Aorta (tissue), 5 donors: ENCODE measurements at regions not wholly inside any gene's neighbourhood (a gene's known extent, or its start where the extent isn't known, plus 50 kb on each side); places are given as distances from the start of the nearest gene placed in this dataset.

Experiments used
- ATAC-seq: fragments of 200-7000 bp; cut with Tn5 transposase; one replicate; pipeline ENCODE4 v1.9.1; 2022; ENCODE audit warnings: moderate library complexity; ENCODE audit not compliant: low FRiP score
- DNase-seq, 2 donors: peaks; one replicate each; pipeline ENCODE4 v3.0.0-alpha.2; 2020
- H3K27ac ChIP-seq, 2 donors: one replicate each; pipeline ENCODE4 v1.5.1; 2013; ENCODE audit warnings: low read length in 2 of 2, mild to moderate bottlenecking in 2 of 2, moderate library complexity in 2 of 2, control low read depth in 1 of 2, inconsistent platforms in 1 of 2, low read depth in 1 of 2
- H3K27me3 ChIP-seq, 2 donors: one replicate each; pipeline ENCODE4 v1.6.1; 2013; ENCODE audit warnings: control low read depth in 1 of 2, low read length in 1 of 2, mild to moderate bottlenecking in 1 of 2, moderate library complexity in 1 of 2; ENCODE audit not compliant: insufficient read depth in 2 of 2, control insufficient read depth in 1 of 2
- H3K36me3 ChIP-seq, 2 donors: one replicate each; pipeline ENCODE4 v1.6.1; 2013; ENCODE audit warnings: control low read depth in 1 of 2, low read length in 1 of 2, mild to moderate bottlenecking in 1 of 2; ENCODE audit not compliant: insufficient read depth in 2 of 2, control insufficient read depth in 1 of 2
- H3K4me1 ChIP-seq, 2 donors: one replicate each; pipeline ENCODE4 v1.6.1; 2013; ENCODE audit warnings: low read length in 2 of 2, control low read depth in 1 of 2, mild to moderate bottlenecking in 1 of 2, moderate library complexity in 1 of 2; ENCODE audit not compliant: insufficient read depth in 2 of 2, control insufficient read depth in 1 of 2
- H3K4me3 ChIP-seq, 2 donors: one replicate each; pipeline ENCODE4 v1.5.1; 2013; ENCODE audit warnings: low read length in 2 of 2, control low read depth in 1 of 2, mild to moderate bottlenecking in 1 of 2
- H3K9me3 ChIP-seq: one replicate; pipeline ENCODE4 v1.6.1; 2013; ENCODE audit warnings: mild to moderate bottlenecking, low read length; ENCODE audit not compliant: control insufficient read depth
- whole genome bisulfite sequencing, 2 donors: extraction: QIAGEN DNeasy Blood & Tissue Kit; methylation state at CpG; one replicate each; pipeline ENCODE4 v1.1.7; 2013; 5-methylcytosine and 5-hydroxymethylcytosine counted together
- intact Hi-C, 2 donors: fragments of 100-400 bp; cut with DNase I; formaldehyde crosslinking; loops; one replicate each; pipeline versions ENCODE4 v1.14.2 to v1.15.0; 2022
- donor health status: healthy with polysubstance abuse.
- donor health status: Bipolar disorder and iron deficiency.
- donor health status: DM: no; HTN: no; CAD: no.
- donor health status: DM: no; HTN: no; CAD: no.
- donor health status: DM: yes; HTN: yes; CAD: no.

DNA sequence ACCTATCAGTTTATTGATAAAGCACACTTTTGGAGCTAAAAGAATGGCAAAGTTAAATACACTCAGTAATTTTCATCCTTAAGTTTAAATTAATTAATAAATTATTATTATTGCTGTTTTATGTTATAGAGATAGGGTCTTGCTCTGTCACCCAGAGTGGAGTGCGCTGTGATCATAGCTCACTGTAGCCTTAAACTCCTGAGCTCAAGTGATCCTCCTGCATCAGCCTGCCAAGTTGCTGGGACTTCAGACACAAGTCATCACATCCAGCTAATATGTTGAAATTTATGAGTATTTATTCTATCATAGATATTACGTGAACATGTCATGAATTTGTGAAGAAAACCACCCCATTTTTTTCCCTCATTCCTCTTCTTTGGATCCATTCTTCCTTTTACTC is 64.2 kb downstream of the GJA1 start:
- H3K36me3 ChIP-seq = no peaks in the 10 kb centered on the region
- H3K9me3 ChIP-seq = no peaks in the 10 kb centered on the region
- 87 to 97% methylated on average over 2 of the region's 2 CpGs for WGBS, 2 donors
- intact Hi-C loops = loop anchor here (10.0 kb wide), 2 partner anchors 45 to 55 kb away; no protein-coding TSS in a partner anchor
- no peak for DNase-seq
- peaks cover 0 to 2% of the 10 kb centered on the region in 2 donors for H3K4me1 ChIP-seq
- no peak for ATAC-seq
- no peaks in the 10 kb centered on the region for H3K27me3 ChIP-seq
- H3K27ac ChIP-seq = no peak overlapping the region
- H3K4me3 ChIP-seq = no peak overlapping the region

DNA sequence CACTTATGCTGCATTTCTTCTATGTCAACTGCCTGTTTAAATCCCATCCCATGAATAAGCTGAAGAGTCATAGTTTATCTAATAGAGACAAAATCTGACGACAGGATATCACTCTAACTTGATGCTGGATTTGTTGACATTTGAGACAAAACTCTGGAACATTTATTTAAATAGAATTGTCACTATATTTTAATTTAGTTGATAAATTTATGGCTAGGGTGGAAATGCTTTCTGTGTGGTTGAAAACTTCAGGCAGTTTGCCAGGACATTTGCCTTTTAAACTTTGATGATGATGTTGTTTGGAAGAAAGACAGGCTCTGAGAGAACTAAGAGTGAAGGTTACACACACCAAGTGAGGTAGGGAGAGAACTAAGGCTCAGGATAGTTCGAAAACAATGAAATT is 68.1 kb downstream of the GJA1 start:
- intact Hi-C loops = no loop called here
- DNase-seq (no peak), ATAC-seq (no peak)
- peak overlapping the region in 1 of 2 donors; percentile 43 for H3K27ac ChIP-seq
- H3K4me3 ChIP-seq = no peak overlapping the region
- 35 to 38% methylated on average over 2 of the region's 2 CpGs for WGBS, 2 donors
- no peaks in the 10 kb centered on the region for H3K9me3 ChIP-seq
- H3K27me3 ChIP-seq = no peaks in the 10 kb centered on the region
- H3K36me3 ChIP-seq = no peaks in the 10 kb centered on the region
- H3K4me1 ChIP-seq = peaks cover 0 to 2% of the 10 kb centered on the region in 2 donors

DNA sequence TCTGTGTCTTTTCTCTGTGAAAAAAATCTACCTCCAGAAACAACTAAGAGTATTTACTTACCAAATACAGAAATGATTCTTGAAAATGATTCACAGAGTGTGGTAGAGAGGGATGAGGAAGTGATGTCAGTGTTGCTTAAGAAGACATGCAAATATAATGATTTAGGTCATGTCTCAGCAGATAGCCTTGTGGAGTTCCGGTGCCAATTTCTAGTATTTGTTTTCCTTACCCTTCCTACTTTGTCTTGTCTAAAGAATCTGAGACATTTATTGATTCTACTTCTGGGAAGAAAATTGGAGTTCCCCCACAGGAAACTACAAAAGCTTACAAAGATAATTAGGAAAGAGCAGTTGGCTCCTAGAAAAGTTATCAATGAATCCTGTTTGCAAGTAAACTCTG is 68.8 kb downstream of the GJA1 start:
- Histone ChIP-seq H3K4me1 (peaks cover 0 to 2% of the 10 kb centered on the region in 2 donors), H3K27ac (no peak overlapping the region), H3K9me3 (no peaks in the 10 kb centered on the region), H3K36me3 (no peaks in the 10 kb centered on the region), H3K4me3 (no peak overlapping the region), H3K27me3 (no peaks in the 10 kb centered on the region)
- peak; percentile 44 for ATAC-seq
- DNase-seq = no peak
- intact Hi-C loops = no loop called here
- 13 to 25% methylated on average over 1 of the region's 1 CpG for WGBS, 2 donors

DNA sequence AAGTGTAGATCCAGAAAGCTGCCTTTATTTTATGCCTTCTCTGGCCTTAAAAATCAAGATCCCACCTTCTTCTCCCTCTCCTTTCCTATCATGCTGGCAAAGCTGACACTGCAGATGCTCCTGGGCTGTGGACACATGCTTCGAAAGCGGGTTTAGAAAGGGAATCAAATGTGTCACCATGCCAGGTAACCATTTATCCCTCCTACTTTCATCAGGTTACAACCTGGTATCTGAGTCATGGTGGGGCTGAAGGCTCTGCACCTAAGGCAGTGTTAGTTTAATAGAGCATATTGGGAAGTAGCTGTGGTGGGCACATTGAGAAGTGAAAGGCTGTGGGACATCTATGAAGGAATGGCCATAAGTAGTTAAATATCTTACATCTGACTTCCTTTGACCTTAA is 69.8 kb downstream of the GJA1 start:
- no peaks in the 10 kb centered on the region for H3K36me3 ChIP-seq
- ATAC-seq (no peak), DNase-seq (no peak)
- WGBS, 2 donors = 96 to 98% methylated on average over 2 of the region's 2 CpGs
- peaks cover 0 to 2% of the 10 kb centered on the region in 2 donors for H3K4me1 ChIP-seq
- H3K27me3 ChIP-seq = no peaks in the 10 kb centered on the region
- H3K9me3 ChIP-seq = no peaks in the 10 kb centered on the region
- no peak overlapping the region for H3K27ac ChIP-seq
- intact Hi-C loops = no loop called here
- H3K4me3 ChIP-seq = no peak overlapping the region

DNA sequence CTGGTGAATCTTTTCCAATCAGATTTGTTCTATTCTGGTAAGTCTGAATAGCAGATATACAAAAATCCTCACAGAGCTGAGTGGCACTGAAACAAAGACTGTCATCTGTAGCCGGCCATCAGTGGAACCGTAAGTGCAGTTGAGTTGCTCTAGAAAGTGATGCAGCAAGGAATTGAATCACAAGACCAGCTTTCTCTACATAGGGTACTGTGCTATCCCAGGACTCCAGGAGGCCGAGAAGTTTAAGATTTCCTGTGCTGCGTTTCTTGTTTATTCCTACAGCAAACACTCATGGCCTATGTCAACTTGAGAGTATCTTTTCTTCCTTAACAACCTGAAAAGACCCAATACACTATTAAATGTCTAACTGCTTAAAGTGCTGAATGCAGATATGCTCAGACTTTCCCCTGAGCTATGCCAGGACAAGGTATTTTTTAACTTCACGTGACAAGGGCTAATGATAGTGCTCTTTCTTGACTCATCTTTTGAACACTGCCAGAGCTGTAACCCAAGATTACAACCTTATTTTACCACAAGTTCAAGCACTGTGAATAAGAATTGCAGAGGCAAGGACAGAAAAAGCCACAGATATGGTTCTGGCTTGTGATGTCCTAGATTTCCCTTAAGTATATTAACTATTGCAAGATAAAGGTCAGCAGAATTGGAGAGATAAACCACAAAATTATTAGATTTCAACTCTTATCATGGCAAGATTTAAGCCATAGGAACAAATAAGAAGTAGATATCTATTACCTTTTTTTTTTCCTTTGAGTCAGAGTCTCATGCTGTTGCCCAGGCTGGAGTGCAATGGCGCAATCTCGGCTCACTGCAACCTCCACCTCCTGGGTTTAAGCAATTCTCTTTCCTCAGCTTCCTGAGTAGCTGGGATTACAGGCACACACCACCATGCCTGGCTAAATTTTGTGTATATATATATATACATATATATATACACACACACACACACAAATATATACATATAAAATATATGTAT is 71.6 kb downstream of the GJA1 start:
- intact Hi-C loops = no loop called here
- Histone ChIP-seq H3K27me3 (no peaks in the 10 kb centered on the region), H3K27ac (no peak overlapping the region), H3K36me3 (no peaks in the 10 kb centered on the region), H3K9me3 (no peaks in the 10 kb centered on the region), H3K4me1 (peaks cover 0 to 2% of the 10 kb centered on the region in 2 donors), H3K4me3 (no peak overlapping the region)
- 73 to 87% methylated on average over 7 of the region's 7 CpGs for WGBS, 2 donors
- ATAC-seq (no peak), DNase-seq (no peak)

DNA sequence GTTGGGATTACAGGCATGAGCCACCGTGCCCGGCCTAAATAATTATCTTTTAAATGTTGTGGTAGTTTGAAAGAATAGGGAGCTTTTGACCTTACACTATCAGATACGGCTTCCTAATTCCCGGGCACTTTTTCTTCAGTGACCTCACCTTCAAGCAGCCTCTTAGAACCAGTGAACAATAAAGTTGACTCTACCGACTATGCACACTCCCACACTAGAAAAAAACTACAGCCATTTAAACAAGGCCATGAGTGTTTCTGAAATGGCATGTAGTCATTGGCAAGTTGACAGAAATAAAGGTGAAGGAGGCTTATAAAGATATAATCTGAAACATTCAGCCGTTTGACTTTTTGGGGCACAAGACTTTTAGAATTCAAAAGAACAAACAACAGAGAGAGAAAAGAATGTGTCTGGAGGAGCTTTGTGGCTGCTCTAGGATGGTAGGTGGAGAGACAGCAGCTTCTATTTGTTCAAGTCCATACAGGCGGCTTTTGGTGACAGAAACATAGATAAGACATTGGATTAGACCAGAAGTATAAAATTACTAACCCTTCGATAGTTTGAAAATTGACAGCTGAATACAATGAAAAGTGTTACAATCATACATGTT is 75.2 kb downstream of the GJA1 start:
- Histone ChIP-seq H3K9me3 (no peaks in the 10 kb centered on the region), H3K4me3 (no peak overlapping the region), H3K36me3 (no peaks in the 10 kb centered on the region), H3K4me1 (no peaks in the 10 kb centered on the region), H3K27me3 (no peaks in the 10 kb centered on the region), H3K27ac (peak overlapping the region in 1 of 2 donors; percentile 54)
- intact Hi-C loops = no loop called here
- WGBS, 2 donors = 36 to 45% methylated on average over 8 of the region's 8 CpGs
- no peak for DNase-seq
- ATAC-seq = no peak

DNA sequence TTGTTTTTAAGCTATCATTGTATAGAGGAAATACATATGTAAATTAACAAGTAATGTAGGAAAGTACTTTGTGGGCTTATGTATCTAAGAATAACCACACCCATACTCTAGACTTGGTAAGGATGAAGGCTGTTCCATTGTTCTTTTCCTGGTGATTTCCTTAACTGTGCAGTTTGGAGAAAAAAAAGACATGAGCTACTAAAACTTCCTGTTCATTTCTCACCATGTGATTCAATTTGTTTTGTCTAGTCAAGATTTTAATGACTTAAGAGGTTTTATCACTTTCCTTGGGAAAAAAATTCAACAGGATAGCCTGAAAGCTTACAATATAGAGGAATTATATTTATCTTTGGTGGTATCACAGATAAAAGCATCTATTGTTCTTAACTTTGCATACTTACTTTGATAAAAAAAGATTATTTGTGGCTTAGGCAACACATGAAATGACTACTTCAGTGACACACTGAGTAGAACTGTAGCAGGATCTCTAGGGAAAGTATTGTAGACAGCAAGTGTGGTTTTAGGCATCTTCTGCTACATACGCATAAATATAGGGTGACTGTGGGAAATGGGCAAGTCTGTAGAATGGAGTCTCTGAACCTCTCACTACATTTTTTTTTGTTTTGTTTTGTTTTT is 80.3 kb downstream of the GJA1 start:
- intact Hi-C loops = no loop called here
- ATAC-seq (no peak), DNase-seq (no peak)
- Histone ChIP-seq H3K36me3 (no peaks in the 10 kb centered on the region), H3K27ac (no peak overlapping the region), H3K27me3 (no peaks in the 10 kb centered on the region), H3K9me3 (no peaks in the 10 kb centered on the region), H3K4me3 (no peak overlapping the region), H3K4me1 (no peaks in the 10 kb centered on the region)
- 94 to 95% methylated on average over 1 of the region's 1 CpG for WGBS, 2 donors

DNA sequence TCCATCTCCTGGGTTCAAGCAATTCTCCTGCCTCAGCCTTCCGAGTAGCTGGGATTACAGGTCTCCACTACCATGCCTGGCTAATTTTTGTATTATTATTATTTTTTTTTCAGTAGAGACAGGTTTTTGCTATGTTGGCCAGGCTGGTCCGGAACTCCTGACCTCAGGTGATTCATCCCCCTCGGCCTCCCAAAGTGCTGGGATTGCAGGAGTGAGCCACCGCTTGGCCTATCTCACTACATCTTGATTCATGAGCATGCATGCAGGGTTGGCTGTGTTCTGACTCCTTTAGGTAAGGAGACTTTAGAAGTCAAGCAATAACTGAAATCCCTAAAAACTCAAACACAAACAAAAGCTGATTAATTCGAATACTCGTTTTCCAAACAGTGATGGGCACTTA is 80.9 kb downstream of the GJA1 start:
- DNase-seq (no peak), ATAC-seq (no peak)
- no peaks in the 10 kb centered on the region for H3K4me1 ChIP-seq
- no peaks in the 10 kb centered on the region for H3K27me3 ChIP-seq
- no peaks in the 10 kb centered on the region for H3K9me3 ChIP-seq
- intact Hi-C loops = no loop called here
- H3K27ac ChIP-seq = no peak overlapping the region
- no peak overlapping the region for H3K4me3 ChIP-seq
- 90 to 93% methylated on average over 6 of the region's 6 CpGs for WGBS, 2 donors
- H3K36me3 ChIP-seq = no peaks in the 10 kb centered on the region
